GM23338 (cell line): ENCODE measurements at regions not wholly inside any gene's neighbourhood (a gene's known extent, or its start where the extent isn't known, plus 50 kb on each side); places are given as distances from the start of the nearest gene placed in this dataset.

Experiments used
- ATAC-seq: fragments of 200-7000 bp; cut with Tn5 transposase; 3 replicates; pipeline ENCODE4 v1.9.1; 2020
- DNase-seq: peaks from one replicate; pipeline ENCODE4 v3.0.0-alpha.2; 2015; ENCODE audit warnings: low spot score
- H2AFZ ChIP-seq: fragments of 200-600 bp; sonication (generic); 2 replicates; pipeline ENCODE4 v1.8.0; 2016; ENCODE audit warnings: antibody characterized with exemption, mild to moderate bottlenecking, moderate library complexity
- H3F3A ChIP-seq: fragments of 200-600 bp; sonication (generic); replicated peaks from 2 replicates; pipeline ENCODE4 v1.8.0; 2017; ENCODE audit warnings: antibody characterized with exemption, mixed run types, low read depth
- H3K27ac ChIP-seq: fragments of 200-600 bp; sonication (generic); 2 replicates; pipeline ENCODE4 v1.6.1; 2016; ENCODE audit warnings: low read depth
- H3K27me3 ChIP-seq: fragments of 200-600 bp; sonication (generic); 2 replicates; pipeline ENCODE4 v1.8.0; 2016; ENCODE audit warnings: mild to moderate bottlenecking, mixed run types, moderate library complexity; ENCODE audit not compliant: insufficient read depth
- H3K36me3 ChIP-seq: fragments of 200-600 bp; sonication (generic); 2 replicates; pipeline ENCODE4 v1.8.0; 2016; ENCODE audit warnings: mild to moderate bottlenecking; ENCODE audit not compliant: insufficient read depth
- H3K4me1 ChIP-seq: fragments of 200-600 bp; sonication (generic); 2 replicates; pipeline ENCODE4 v1.8.0; 2016; ENCODE audit warnings: mild to moderate bottlenecking, moderate library complexity; ENCODE audit not compliant: insufficient read depth
- H3K4me2 ChIP-seq: fragments of 200-600 bp; sonication (generic); 2 replicates; pipeline ENCODE4 v1.7.1; 2017; ENCODE audit warnings: mixed run types
- H3K4me3 ChIP-seq: fragments of 200-600 bp; sonication (generic); 2 replicates; pipeline ENCODE4 v1.6.1; 2016; ENCODE audit warnings: mixed run types
- H3K79me2 ChIP-seq: fragments of 200-600 bp; sonication (generic); replicated peaks from 2 replicates; pipeline ENCODE4 v1.8.0; 2017; ENCODE audit warnings: mild to moderate bottlenecking; ENCODE audit not compliant: insufficient read depth
- H3K9me2 ChIP-seq: fragments of 200-600 bp; sonication (generic); 2 replicates; pipeline ENCODE4 v1.8.0; 2017; ENCODE audit not compliant: insufficient read depth
- H4K20me1 ChIP-seq: fragments of 200-600 bp; sonication (generic); replicated peaks from 2 replicates; pipeline ENCODE4 v1.8.0; 2017; ENCODE audit warnings: mild to moderate bottlenecking; ENCODE audit not compliant: insufficient read depth
- H3K27ac Mint-ChIP-seq: 2 replicates; pipeline ENCODE4 v1.8.0; 2020; ENCODE audit warnings: inconsistent platforms, mild to moderate bottlenecking, moderate library complexity, mixed read lengths
- H3K27me3 Mint-ChIP-seq: 3 replicates; pipeline ENCODE4 v1.8.0; 2022; ENCODE audit warnings: low read depth, mild to moderate bottlenecking, moderate library complexity, mixed read lengths, inconsistent platforms; ENCODE audit not compliant: insufficient read depth, poor library complexity
- H3K36me3 Mint-ChIP-seq: 3 replicates; pipeline ENCODE4 v1.8.0; 2021; ENCODE audit warnings: low read depth, mild to moderate bottlenecking, inconsistent platforms, moderate library complexity, mixed read lengths
- H3K4me1 Mint-ChIP-seq: 3 replicates; pipeline ENCODE4 v1.8.0; 2020; ENCODE audit warnings: mild to moderate bottlenecking, inconsistent platforms, mixed read lengths
- H3K4me3 Mint-ChIP-seq: 3 replicates; pipeline ENCODE4 v1.8.0; 2021; ENCODE audit warnings: moderate library complexity, mild to moderate bottlenecking, inconsistent platforms, mixed read lengths
- H3K9me3 Mint-ChIP-seq: 3 replicates; pipeline ENCODE4 v1.8.0; 2020; ENCODE audit warnings: moderate library complexity, mild to moderate bottlenecking, inconsistent platforms, mixed read lengths
- CTCF ChIP-seq, 2 experiments: fragments of 200-600 bp in 1 of 2; sonication (generic) in 1 of 2; conservative IDR thresholded peaks; 2 replicates each; pipeline versions ENCODE4 v1.5.1 to v1.6.1; 2016 to 2017; ENCODE audit warnings: antibody characterized with exemption in 2 of 2, low read depth in 2 of 2, mild to moderate bottlenecking in 2 of 2, moderate library complexity in 1 of 2
- EZH2phosphoT487 ChIP-seq: fragments of 200-600 bp; sonication (generic); IDR thresholded peaks from one replicate; pipeline ENCODE4 v1.8.1; 2018; ENCODE audit warnings: antibody characterized with exemption; ENCODE audit not compliant: unreplicated experiment
- POLR2AphosphoS5 ChIP-seq: IDR thresholded peaks from 2 replicates; pipeline ENCODE4 v1.6.1; 2016; ENCODE audit warnings: antibody characterized with exemption, low read depth
- ZNF114 ChIP-seq: fragments of 250-450 bp; sonication (Bioruptor Pico); IDR thresholded peaks from 2 replicates; pipeline ENCODE4 v1.5.0; 2020; ENCODE audit warnings: mild to moderate bottlenecking, moderate library complexity
- TF ChIP-seq, protein P1 (sequence below): fragments of 250-450 bp; sonication (Bioruptor Pico); IDR thresholded peaks from 2 replicates; pipeline ENCODE4 v1.5.0; 2020; ENCODE audit warnings: mild to moderate bottlenecking, moderate library complexity
- TF ChIP-seq, protein P2 (sequence below): IDR thresholded peaks from 2 replicates; pipeline ENCODE4 v1.6.1; 2016; ENCODE audit warnings: antibody characterized with exemption

- TF ChIP-seq, protein P1, sequence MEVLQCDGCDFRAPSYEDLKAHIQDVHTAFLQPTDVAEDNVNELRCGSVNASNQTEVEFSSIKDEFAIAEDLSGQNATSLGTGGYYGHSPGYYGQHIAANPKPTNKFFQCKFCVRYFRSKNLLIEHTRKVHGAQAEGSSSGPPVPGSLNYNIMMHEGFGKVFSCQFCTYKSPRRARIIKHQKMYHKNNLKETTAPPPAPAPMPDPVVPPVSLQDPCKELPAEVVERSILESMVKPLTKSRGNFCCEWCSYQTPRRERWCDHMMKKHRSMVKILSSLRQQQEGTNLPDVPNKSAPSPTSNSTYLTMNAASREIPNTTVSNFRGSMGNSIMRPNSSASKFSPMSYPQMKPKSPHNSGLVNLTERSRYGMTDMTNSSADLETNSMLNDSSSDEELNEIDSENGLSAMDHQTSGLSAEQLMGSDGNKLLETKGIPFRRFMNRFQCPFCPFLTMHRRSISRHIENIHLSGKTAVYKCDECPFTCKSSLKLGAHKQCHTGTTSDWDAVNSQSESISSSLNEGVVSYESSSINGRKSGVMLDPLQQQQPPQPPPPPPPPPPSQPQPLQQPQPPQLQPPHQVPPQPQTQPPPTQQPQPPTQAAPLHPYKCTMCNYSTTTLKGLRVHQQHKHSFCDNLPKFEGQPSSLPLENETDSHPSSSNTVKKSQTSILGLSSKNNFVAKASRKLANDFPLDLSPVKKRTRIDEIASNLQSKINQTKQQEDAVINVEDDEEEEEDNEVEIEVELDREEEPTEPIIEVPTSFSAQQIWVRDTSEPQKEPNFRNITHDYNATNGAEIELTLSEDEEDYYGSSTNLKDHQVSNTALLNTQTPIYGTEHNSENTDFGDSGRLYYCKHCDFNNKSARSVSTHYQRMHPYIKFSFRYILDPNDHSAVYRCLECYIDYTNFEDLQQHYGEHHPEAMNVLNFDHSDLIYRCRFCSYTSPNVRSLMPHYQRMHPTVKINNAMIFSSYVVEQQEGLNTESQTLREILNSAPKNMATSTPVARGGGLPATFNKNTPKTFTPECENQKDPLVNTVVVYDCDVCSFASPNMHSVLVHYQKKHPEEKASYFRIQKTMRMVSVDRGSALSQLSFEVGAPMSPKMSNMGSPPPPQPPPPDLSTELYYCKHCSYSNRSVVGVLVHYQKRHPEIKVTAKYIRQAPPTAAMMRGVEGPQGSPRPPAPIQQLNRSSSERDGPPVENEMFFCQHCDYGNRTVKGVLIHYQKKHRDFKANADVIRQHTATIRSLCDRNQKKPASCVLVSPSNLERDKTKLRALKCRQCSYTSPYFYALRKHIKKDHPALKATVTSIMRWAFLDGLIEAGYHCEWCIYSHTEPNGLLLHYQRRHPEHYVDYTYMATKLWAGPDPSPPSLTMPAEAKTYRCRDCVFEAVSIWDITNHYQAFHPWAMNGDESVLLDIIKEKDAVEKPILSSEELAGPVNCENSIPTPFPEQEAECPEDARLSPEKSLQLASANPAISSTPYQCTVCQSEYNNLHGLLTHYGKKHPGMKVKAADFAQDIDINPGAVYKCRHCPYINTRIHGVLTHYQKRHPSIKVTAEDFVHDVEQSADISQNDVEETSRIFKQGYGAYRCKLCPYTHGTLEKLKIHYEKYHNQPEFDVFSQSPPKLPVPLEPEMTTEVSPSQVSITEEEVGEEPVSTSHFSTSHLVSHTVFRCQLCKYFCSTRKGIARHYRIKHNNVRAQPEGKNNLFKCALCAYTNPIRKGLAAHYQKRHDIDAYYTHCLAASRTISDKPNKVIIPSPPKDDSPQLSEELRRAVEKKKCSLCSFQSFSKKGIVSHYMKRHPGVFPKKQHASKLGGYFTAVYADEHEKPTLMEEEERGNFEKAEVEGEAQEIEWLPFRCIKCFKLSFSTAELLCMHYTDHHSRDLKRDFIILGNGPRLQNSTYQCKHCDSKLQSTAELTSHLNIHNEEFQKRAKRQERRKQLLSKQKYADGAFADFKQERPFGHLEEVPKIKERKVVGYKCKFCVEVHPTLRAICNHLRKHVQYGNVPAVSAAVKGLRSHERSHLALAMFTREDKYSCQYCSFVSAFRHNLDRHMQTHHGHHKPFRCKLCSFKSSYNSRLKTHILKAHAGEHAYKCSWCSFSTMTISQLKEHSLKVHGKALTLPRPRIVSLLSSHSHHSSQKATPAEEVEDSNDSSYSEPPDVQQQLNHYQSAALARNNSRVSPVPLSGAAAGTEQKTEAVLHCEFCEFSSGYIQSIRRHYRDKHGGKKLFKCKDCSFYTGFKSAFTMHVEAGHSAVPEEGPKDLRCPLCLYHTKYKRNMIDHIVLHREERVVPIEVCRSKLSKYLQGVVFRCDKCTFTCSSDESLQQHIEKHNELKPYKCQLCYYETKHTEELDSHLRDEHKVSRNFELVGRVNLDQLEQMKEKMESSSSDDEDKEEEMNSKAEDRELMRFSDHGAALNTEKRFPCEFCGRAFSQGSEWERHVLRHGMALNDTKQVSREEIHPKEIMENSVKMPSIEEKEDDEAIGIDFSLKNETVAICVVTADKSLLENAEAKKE (CRISPR knock-in tag) = no peak
- no peak for TF ChIP-seq POLR2AphosphoS5
- TF ChIP-seq CTCF (conservative IDR thresholded peaks at IDR 0.05; ENCODE audit: low read depth in 2 of 2) = no peak
- TF ChIP-seq EZH2phosphoT487 = no peak
- TF ChIP-seq ZNF114 (CRISPR knock-in tag) = no peak
Measured at GRCh38 chr2:221350616-221351015, 221.5 kb downstream of the EPHA4 start (continued).

GRCh38 chr2:221353201-221353600 lies 218.9 kb downstream of the EPHA4 start:
- no peak overlapping the region for H3K4me3 Mint-ChIP-seq
- DNase-seq (no peak), ATAC-seq (no peak)
- TF ChIP-seq, protein P2, sequence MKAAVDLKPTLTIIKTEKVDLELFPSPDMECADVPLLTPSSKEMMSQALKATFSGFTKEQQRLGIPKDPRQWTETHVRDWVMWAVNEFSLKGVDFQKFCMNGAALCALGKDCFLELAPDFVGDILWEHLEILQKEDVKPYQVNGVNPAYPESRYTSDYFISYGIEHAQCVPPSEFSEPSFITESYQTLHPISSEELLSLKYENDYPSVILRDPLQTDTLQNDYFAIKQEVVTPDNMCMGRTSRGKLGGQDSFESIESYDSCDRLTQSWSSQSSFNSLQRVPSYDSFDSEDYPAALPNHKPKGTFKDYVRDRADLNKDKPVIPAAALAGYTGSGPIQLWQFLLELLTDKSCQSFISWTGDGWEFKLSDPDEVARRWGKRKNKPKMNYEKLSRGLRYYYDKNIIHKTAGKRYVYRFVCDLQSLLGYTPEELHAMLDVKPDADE = no peak
- no peak for TF ChIP-seq CTCF (conservative IDR thresholded peaks at IDR 0.05; ENCODE audit: low read depth in 2 of 2)

More at GRCh38 chr2:221353201-221353600, 218.9 kb downstream of the EPHA4 start:
- Histone ChIP-seq H2AFZ (no peak overlapping the region), H3K4me3 (no peak overlapping the region), H3K9me2 (no peaks in the 10 kb centered on the region), H3K27me3 (no peaks in the 10 kb centered on the region), H3K36me3 (no peaks in the 10 kb centered on the region), H3F3A (no peaks in the 10 kb centered on the region), H4K20me1 (no peaks in the 10 kb centered on the region), H3K79me2 (no peaks in the 10 kb centered on the region), H3K4me1 (no peaks in the 10 kb centered on the region), H3K27ac (no peak overlapping the region), H3K4me2 (no peak overlapping the region)
- no peaks in the 10 kb centered on the region for H3K4me1 Mint-ChIP-seq
- H3K27me3 Mint-ChIP-seq = peaks cover 2% of the 10 kb centered on the region
- H3K36me3 Mint-ChIP-seq = no peaks in the 10 kb centered on the region
- H3K27ac Mint-ChIP-seq = no peak overlapping the region
- no peaks in the 10 kb centered on the region for H3K9me3 Mint-ChIP-seq
